ENCODE measurements at regions not wholly inside any gene's neighbourhood (a gene's known extent, or its start where the extent isn't known, plus 50 kb on each side); places are given as distances from the start of the nearest gene placed in this dataset.

GRCh38 chr1:191904991-191905390 lies 253.3 kb upstream of the RGS18 start:
- TF ChIP-seq POLR2A (IDR thresholded peaks at IDR 0.05; ENCODE audit: low read depth, low read length): no peak
- DNase-seq (ENCODE audit: insufficient read length, low spot score) (no peak), FAIRE-seq (no peak)

GRCh38 chr1:191905781-191906180 lies 252.5 kb upstream of the RGS18 start:
- FAIRE-seq (no peak), DNase-seq (ENCODE audit: insufficient read length, low spot score) (no peak)
- no peak for TF ChIP-seq POLR2A (IDR thresholded peaks at IDR 0.05; ENCODE audit: low read depth, low read length)

GRCh38 chr1:191907121-191907520 lies 251.1 kb upstream of the RGS18 start:
- no peak for FAIRE-seq
- no peak for DNase-seq (ENCODE audit: insufficient read length, low spot score)
- no peak for TF ChIP-seq POLR2A (IDR thresholded peaks at IDR 0.05; ENCODE audit: low read depth, low read length)

- no peak for TF ChIP-seq POLR2A (IDR thresholded peaks at IDR 0.05; ENCODE audit: low read depth, low read length)
- DNase-seq (ENCODE audit: insufficient read length, low spot score) (no peak), FAIRE-seq (no peak)
Observed at GRCh38 chr1:191910245-191910644, 248.0 kb upstream of the RGS18 start.

GRCh38 chr1:191912517-191912916 lies 245.7 kb upstream of the RGS18 start:
- no peak for TF ChIP-seq POLR2A (IDR thresholded peaks at IDR 0.05; ENCODE audit: low read depth, low read length)
- DNase-seq (ENCODE audit: insufficient read length, low spot score) (no peak), FAIRE-seq (no peak)

GRCh38 chr1:191913260-191913977 lies 244.8 kb upstream of the RGS18 start:
- TF ChIP-seq POLR2A (IDR thresholded peaks at IDR 0.05; ENCODE audit: low read depth, low read length): no peak
- no peak for FAIRE-seq
- no peak for DNase-seq (ENCODE audit: insufficient read length, low spot score)

- FAIRE-seq (no peak), DNase-seq (ENCODE audit: insufficient read length, low spot score) (no peak)
- no peak for TF ChIP-seq POLR2A (IDR thresholded peaks at IDR 0.05; ENCODE audit: low read depth, low read length)
Observed at GRCh38 chr1:191929383-191929782, 228.9 kb upstream of the RGS18 start.

GRCh38 chr1:191943684-191944083 lies 214.6 kb upstream of the RGS18 start:
- no peak for FAIRE-seq
- no peak for TF ChIP-seq POLR2A (IDR thresholded peaks at IDR 0.05; ENCODE audit: low read depth, low read length)
- no peak for DNase-seq (ENCODE audit: insufficient read length, low spot score)

GRCh38 chr1:191953526-191953925 lies 204.7 kb upstream of the RGS18 start:
- FAIRE-seq (no peak), DNase-seq (ENCODE audit: insufficient read length, low spot score) (no peak)
- no peak for TF ChIP-seq POLR2A (IDR thresholded peaks at IDR 0.05; ENCODE audit: low read depth, low read length)

- DNase-seq (ENCODE audit: insufficient read length, low spot score) (no peak), FAIRE-seq (no peak)
- no peak for TF ChIP-seq POLR2A (IDR thresholded peaks at IDR 0.05; ENCODE audit: low read depth, low read length)
Observed at GRCh38 chr1:191959856-191960255, 198.4 kb upstream of the RGS18 start.

GRCh38 chr1:191963286-191963685 lies 195.0 kb upstream of the RGS18 start:
- DNase-seq (ENCODE audit: insufficient read length, low spot score): no peak
- TF ChIP-seq POLR2A (IDR thresholded peaks at IDR 0.05; ENCODE audit: low read depth, low read length): no peak
- FAIRE-seq: peak; percentile 90

GRCh38 chr1:191963781-191964455 lies 194.3 kb upstream of the RGS18 start:
- no peak for TF ChIP-seq POLR2A (IDR thresholded peaks at IDR 0.05; ENCODE audit: low read depth, low read length)
- DNase-seq (ENCODE audit: insufficient read length, low spot score) (no peak), FAIRE-seq (peak; percentile 70)

- no peak for TF ChIP-seq POLR2A (IDR thresholded peaks at IDR 0.05; ENCODE audit: low read depth, low read length)
Observed at GRCh38 chr1:191969290-191969689, 189.0 kb upstream of the RGS18 start.

GRCh38 chr1:191970116-191970515 lies 188.1 kb upstream of the RGS18 start:
- no peak for TF ChIP-seq POLR2A (IDR thresholded peaks at IDR 0.05; ENCODE audit: low read depth, low read length)
- no peak for DNase-seq (ENCODE audit: insufficient read length, low spot score)
- FAIRE-seq: no peak

More at GRCh38 chr1:191969290-191969689, 189.0 kb upstream of the RGS18 start:
- no peak for DNase-seq (ENCODE audit: insufficient read length, low spot score)
- FAIRE-seq: peak; percentile 15

GRCh38 chr1:191971447-191971846 lies 186.8 kb upstream of the RGS18 start:
- FAIRE-seq: no peak
- no peak for TF ChIP-seq POLR2A (IDR thresholded peaks at IDR 0.05; ENCODE audit: low read depth, low read length)
- DNase-seq (ENCODE audit: insufficient read length, low spot score): no peak

Data from H54 (cell line).